HFF-Myc (cell line): ENCODE measurements at regions not wholly inside any gene's neighbourhood (a gene's known extent, or its start where the extent isn't known, plus 50 kb on each side); places are given as distances from the start of the nearest gene placed in this dataset.
"Not testable (repeated sequence)": the region's sequence is repeated elsewhere in the genome, so short reads cannot be mapped to it uniquely, and the experiment has no call there.

ENCODE experiments used
- DNase-seq: peaks from one replicate; pipeline ENCODE4 v3.0.0-alpha.2; 2011; ENCODE audit warnings: low read depth; ENCODE audit errors: extremely low read depth
- H3K4me3 ChIP-seq: replicated peaks from 2 replicates; pipeline ENCODE4 v1.5.1; 2011; ENCODE audit warnings: low read depth, mild to moderate bottlenecking, control low read depth, low read length
- TF ChIP-seq, protein P1 (sequence below): IDR thresholded peaks from 2 replicates; pipeline ENCODE4 v1.5.1; 2012; ENCODE audit warnings: mild to moderate bottlenecking, low read depth, low read length, control low read depth; ENCODE audit errors: missing control alignments

GRCh38 chr9:80485420-80486250, 913.9 kb downstream of the TLE4 start:
- DNase-seq = no peak
- TF ChIP-seq, protein P1, sequence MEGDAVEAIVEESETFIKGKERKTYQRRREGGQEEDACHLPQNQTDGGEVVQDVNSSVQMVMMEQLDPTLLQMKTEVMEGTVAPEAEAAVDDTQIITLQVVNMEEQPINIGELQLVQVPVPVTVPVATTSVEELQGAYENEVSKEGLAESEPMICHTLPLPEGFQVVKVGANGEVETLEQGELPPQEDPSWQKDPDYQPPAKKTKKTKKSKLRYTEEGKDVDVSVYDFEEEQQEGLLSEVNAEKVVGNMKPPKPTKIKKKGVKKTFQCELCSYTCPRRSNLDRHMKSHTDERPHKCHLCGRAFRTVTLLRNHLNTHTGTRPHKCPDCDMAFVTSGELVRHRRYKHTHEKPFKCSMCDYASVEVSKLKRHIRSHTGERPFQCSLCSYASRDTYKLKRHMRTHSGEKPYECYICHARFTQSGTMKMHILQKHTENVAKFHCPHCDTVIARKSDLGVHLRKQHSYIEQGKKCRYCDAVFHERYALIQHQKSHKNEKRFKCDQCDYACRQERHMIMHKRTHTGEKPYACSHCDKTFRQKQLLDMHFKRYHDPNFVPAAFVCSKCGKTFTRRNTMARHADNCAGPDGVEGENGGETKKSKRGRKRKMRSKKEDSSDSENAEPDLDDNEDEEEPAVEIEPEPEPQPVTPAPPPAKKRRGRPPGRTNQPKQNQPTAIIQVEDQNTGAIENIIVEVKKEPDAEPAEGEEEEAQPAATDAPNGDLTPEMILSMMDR = no peak

GRCh38 chr9:80482251-80482650, 910.5 kb downstream of the TLE4 start:
- not testable (repeated sequence) for H3K4me3 ChIP-seq, DNase-seq

More at GRCh38 chr9:80485420-80486250, 913.9 kb downstream of the TLE4 start:
- H3K4me3 ChIP-seq = no peak overlapping the region

DNA sequence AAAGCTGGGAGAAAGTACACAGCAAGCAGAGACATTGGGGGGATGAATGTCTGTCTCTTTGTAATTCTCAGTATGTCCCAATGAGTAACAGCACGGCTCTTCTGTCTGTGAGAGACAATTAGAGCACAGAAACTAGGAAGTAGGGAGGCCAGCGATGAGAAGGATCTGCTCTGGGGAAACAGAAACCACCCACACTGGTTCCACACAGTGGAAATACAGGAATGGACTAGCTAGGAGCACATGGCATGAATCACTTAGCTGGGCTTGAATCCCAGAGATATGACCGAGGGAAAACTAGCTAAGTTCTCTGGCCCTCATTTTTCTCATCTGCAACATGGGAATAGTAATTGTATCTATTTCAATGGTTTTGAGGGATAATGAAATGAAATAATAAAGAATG, 895.9 kb downstream of the TLE4 start:
- TF ChIP-seq, protein P1 = no peak
- no peak overlapping the region for H3K4me3 ChIP-seq
- DNase-seq = no peak

DNA sequence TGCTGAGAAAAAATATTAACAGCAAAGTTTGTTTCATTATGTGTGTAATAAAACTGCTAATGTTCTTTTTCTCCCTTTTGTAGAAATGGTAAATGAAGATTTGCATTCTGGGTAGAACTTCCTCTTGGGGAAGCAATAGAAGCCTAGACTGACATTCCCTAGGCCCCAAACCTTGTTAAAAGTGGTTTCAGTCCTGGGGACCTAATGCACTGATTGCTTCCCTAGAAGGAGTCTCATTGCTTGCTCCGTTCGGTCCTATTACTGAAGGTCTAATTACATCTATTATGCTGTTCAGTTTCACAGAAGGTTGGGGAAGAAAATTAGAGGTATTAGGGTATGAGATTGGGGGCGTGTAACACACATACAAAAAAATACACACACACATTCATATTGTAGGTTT, 893.8 kb downstream of the TLE4 start:
- TF ChIP-seq, protein P1 = no peak
- H3K4me3 ChIP-seq = no peak overlapping the region
- no peak for DNase-seq

GRCh38 chr9:80449513-80449912, 877.7 kb downstream of the TLE4 start:
- no peak for DNase-seq
- TF ChIP-seq, protein P1 = no peak

DNA sequence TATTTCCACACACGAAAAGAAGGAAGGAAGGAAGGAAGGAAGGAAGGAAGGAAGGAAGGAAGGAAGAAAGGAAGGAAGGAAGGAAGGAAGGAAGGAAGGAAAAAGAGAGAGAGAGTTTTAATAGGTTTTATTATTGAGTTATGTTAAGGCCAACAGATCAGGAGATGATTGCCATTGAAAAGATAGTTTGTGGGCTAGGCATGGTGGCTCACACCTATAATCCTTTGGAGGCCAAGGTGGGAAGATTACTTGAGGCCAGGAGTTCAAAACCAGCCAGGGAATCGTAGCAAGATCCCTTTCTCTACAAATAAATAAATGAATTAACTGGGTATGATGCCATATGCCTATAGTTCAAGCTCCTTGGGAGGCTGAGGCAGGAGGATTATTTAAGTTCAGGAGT, 877.2 kb downstream of the TLE4 start:
- TF ChIP-seq, protein P1 = no peak
- no peak for DNase-seq
- no peak overlapping the region for H3K4me3 ChIP-seq

More at GRCh38 chr9:80449513-80449912, 877.7 kb downstream of the TLE4 start:
- no peak overlapping the region for H3K4me3 ChIP-seq

DNA sequence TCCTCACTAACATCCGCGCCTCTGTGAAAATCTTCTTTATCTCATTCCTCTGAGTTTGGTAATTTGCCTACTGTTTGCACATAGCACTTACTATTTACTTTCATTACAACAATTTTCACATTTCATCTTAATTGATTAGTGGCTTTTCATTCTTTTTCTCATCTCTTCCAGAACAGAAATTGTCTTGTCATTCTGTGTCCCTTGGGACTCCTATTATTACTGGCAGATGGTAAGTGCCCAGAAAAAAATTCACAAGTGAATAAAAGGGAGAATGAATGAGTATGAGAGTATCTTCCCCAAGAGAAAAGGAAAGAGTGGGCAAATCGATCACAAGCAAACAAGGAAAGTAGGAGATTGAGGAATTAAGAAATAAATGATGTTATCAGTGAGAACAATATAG, 876.1 kb downstream of the TLE4 start:
- no peak for DNase-seq
- TF ChIP-seq, protein P1 = no peak
- H3K4me3 ChIP-seq = no peak overlapping the region
